ENCODE measurements at regions not wholly inside any gene's neighbourhood (a gene's known extent, or its start where the extent isn't known, plus 50 kb on each side); places are given as distances from the start of the nearest gene placed in this dataset.
A peak's percentile ranks its signal among the peaks of the same experiment; 100 is the strongest.
"Not testable (repeated sequence)": the region's sequence is repeated elsewhere in the genome, so short reads cannot be mapped to it uniquely, and the experiment has no call there.

DNA sequence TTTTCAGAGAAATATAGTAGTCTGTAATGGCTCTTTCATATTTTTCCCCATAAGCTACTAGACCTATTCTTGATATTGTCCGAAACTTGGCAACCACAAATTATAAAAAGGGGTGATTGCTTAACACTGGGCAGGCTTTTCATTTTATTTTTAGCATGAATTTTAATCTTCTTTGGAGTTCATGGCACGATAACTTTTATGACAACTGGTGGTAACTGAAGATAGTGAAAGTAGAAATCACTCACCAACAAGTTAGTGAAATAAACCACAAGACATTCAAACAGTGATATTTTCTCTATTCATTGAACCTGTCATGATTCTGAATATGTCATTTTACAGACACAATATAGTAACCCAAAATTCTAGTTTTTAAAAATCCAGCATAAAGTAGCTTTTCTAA, 213.9 kb downstream of the PRDM9 start:
- DNase-seq (ENCODE audit: low read depth), result no peak

DNA sequence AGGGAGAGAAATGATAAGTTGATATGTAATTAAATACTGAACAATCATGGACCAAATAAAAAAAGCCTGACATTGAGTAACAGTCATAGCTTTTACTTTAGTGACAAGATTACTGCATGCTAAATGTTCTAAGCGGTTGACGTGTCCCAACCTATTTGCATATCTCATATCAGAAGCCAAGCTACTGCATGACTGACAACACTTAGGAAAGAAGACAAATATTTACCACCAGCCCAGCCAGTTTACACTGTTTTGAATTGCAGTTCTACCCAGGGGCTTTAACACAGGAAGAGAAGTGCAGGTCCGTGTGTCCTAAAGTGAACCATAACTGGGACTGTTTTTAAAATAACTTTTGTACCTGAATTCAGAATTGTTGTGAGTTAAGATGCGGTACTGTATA, 219.9 kb downstream of the PRDM9 start:
- no peak for DNase-seq (ENCODE audit: low read depth)

DNA sequence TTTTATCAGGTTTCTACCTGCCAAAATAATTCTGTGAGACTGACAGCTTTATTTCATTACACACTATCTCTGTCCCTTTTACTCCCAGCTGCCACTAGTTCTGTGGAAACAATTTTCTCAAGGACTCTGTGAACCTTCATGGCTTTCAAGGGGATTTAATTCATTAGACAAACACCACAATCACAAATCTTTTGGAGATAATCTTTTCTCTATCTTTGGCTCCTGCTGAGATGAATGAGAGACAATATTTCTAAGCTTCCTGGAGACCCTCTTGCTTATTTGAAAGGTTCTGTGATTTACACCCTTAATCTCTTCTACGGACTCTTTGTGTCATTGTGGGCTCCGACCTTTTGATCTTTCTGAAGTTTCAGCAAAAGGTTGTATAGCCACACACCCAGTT, 222.6 kb downstream of the PRDM9 start:
- DNase-seq (ENCODE audit: low read depth), result no peak

DNA sequence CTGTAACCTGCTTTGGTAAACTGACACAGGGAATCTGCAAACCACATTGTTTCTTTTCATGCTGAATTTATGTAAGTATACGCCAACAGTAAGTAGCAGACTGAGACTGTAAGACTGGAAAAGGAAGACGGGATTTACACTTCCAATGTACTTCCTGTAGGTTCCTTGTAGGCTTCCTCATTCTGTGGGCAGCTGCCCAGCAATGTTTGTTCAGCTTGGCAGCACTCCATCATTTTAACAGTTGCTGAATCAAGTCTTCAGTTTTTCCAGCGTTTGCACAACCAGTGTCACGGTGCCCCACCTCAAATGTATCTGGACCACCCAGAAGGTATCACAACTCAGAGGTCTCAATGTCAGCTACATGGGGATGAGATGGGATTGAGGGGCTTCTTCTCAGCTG, 232.6 kb downstream of the PRDM9 start:
- no peak for DNase-seq (ENCODE audit: low read depth)

DNA sequence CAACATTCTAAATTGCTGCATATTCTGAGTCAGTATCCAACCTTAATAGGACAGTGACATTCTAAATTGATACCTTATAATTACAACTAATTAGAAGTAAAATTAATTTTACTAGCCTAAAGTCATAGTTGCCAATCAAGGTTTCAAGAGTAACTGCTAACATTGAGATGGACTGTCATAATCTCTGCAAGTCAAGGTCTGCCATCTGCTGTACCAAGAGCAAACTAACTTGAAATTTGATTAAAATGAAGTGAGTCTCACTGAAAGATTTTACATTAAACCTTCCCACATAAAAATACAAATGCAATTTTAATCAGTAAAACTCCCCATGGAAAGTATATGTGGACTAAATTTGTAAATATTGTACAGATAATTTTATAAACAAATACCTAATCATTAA, 235.3 kb downstream of the PRDM9 start:
- DNase-seq (ENCODE audit: low read depth), result no peak

DNA sequence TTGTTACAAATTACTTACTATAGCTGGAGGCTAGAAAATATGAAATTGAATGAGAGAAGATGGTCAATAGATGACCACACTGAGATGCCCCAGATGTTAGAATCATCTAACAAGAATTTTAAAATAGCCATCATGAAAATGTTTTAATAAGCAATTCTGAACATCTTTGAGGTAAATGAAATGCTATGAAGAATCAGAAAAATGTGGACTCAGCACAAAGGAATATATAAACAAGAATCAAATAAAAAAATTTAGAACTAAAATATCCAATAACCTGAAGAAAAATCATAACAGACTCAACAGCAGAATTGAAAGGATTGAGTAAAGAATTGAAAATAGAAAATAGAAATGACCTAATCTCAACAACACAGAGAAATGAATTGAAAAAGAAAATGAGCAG, 248.5 kb downstream of the PRDM9 start:
- DNase-seq (ENCODE audit: low read depth), result no peak

DNA sequence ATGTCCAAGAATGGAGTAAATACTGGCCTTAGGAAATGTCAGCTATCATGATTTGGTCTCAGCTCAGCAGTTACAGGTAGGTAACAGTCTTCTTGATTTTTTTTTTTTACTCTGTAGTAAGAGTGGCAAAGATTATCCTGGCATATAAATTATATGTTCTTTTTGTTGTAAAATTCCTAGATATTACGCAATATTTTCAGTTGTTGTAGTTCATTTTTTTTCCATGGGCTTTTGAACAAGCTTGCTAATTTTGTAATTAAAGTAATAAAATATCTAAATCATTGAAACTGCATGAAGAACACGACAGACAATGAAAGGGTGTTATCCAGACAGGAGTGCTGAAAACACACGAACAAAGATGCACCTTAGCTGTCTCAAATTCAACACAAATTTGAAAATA, 249.4 kb downstream of the PRDM9 start:
- DNase-seq (ENCODE audit: low read depth), result no peak

DNA sequence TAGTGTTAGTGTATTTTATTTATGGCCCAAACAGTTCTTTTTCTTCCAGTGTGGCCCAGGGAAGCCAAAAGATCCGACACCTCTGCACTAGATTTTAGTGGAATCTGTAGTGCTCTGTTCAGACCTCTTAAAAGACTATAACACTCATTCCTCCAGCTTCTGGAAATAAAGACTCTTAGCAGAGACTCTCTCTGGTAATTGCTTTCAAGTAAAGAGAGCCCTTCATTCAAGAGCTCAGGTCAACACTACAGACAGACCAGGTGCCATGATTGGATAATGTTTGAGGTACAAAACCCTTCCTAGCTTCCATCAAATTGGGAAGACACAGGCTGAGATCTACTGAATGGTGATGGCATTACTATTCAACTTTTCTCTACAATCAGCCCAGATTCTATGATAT, 255.8 kb downstream of the PRDM9 start:
- DNase-seq (ENCODE audit: low read depth), result no peak

DNA sequence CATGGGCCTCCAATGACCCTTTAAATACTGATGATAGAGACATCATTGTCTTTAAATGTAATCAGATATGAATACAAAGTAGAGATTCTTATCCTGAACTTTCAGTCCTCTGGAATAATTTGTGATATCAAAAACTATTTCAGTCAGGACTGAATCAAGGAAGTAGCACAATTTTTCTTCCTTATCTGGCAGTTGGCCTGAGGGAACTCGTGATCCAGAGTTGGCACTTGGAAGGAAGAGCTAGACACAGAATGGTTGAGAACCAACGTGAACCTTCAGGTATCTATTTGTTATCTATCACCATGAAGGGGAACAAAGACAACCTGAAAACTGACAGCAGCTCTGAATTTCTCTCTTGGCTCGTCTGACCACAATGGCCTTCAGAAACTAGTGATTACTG, 269.3 kb downstream of the PRDM9 start:
- no peak for DNase-seq (ENCODE audit: low read depth)

DNA sequence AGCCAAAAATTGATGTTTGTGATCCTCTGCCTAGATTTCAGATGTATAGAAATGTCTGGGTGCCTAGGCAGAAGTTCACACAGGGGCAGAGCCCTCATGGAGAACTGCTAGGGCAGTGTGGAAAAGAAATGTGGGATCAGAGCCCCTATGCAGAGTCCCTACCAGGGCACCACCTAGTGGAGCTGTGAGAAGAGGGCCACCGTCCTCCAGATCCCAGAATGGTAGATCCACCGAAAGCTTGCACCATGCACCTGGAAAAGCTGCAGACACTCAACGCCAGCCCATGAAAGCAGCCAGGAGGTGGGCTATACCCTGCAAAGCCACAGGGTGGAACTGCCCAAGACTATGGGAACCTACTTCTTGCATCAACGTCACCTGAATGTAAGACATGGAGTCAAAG, 292.9 kb downstream of the PRDM9 start:
- DNase-seq (ENCODE audit: low read depth), result not testable (repeated sequence)

DNA sequence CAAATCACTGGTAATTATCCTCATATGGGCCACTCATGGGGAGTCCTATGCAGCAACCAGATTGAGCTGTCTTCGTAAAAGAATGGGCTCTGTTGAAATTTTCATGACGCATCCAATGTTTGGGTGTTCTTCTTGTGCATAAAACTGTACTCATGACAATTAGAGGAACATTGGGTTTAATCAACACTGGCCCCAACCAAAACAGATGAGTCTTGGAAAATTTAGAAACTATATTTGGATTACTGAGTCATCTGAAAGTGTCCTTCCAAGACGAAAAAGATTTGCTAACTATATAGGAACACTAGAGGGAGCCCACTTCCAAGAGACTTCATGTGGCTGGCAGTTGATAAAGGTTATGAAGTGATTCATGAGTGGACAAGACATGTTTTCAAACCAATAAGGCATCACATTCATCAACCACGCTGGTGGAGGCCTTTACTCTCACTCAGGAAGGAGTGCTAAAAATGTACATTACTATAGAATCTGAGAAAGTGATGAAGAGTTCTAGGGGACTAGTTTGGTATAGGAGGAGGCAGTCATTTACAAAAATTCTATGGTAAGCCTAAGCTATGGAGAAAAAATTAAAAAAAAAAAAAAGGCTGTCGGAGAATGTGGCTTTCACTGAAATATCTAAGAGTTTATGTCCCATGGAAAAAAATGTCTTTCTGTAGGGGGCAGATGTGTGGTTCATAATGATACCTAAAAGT, 313.5 kb downstream of the PRDM9 start:
- peak; percentile 51 for DNase-seq (ENCODE audit: low read depth)

DNA sequence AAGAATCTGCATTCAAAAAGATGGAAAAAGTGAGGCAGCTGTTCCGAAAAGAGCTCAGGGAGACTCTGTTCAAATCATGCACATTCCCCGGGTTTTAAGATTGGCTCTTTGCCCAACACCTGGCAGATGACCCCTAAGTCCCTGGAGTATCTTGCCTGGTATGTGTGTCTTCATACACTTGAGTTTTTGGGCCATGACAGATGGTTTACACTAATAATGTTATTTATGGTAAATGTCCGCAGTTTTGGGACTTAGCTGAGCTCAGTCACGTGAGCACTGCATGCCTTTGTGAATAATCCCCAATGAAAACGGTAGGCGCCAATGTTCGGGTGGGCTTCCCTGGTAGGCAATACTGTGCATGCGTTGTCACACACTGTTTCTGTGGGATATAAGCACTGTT, 316.1 kb downstream of the PRDM9 start:
- DNase-seq (ENCODE audit: low read depth), result no peak

DNA sequence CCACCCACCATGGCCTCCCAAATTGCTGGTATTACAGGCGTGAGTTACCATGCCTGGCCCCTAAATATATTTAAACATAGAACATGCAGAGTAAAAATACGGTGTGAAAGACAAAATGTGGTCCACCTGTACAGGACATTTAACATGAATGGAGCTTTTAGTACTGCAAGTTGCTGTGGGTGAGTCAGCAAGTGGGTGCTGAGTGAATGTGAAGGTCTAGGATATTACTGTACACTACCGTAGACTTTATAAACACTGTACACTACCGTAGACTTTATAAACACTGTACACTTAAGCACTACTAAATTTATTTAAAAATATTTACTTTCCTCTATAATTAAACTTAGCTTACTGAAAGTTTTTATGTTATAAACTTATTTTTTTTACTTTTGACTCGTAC, 317.8 kb downstream of the PRDM9 start:
- no peak for DNase-seq (ENCODE audit: low read depth)

DNA sequence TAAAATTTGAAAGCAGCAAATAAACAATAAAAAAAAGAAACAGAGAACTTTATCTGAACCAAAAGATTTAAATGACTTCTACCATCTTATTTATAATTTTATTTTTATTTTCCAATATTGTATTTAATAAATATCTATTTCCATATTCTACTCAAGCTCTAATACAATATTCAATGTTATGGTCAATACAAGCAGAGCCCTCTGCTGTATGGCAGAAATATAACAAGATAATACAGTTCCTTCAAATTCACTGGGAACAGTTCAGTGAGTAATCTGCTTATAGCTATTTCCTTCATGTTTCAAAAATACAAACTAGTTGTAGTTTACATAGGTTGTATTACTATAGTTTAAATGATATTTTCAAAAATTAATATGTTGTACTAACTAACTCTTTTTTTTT, 332.7 kb downstream of the PRDM9 start:
- DNase-seq (ENCODE audit: low read depth), result no peak

DNA sequence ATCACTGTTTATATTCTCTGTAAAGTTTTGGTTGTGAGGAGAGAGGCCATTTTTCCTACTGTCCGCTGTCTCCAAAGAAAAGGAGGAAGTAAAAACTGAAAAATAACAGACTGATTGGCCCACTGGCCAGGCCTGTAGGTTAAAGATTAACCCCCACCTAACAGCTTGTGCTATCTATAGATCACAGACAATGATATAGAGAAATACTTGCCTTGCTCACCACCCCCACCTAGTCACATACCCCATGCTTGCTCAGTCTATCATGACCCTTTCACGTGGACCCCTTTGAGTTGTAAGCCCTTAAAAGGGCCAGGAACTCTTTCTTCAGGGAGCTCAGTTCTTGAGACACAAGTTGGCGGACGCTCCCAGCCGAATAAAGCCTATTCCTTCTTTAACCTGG, 357.4 kb downstream of the PRDM9 start:
- DNase-seq (ENCODE audit: low read depth), result no peak

DNA sequence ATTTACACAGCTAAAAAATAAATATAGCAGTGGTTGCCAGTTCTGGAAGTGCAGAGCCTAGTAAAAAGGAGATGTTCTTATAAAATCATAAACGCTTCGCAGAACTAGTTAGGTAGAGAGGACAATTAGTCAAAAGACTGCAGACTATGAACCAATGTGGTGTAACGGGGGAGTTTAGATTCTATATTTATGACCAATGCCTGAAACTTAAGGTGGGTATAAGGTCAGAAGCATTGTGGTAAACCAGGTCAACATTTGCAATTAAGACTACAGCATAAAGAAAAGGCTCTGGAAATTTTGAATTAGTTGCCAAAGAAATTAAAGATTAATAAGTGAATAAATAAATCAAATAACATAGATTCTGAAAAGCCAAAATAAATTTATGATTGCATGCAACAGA, 370.4 kb downstream of the PRDM9 start:
- DNase-seq (ENCODE audit: low read depth), result no peak

DNA sequence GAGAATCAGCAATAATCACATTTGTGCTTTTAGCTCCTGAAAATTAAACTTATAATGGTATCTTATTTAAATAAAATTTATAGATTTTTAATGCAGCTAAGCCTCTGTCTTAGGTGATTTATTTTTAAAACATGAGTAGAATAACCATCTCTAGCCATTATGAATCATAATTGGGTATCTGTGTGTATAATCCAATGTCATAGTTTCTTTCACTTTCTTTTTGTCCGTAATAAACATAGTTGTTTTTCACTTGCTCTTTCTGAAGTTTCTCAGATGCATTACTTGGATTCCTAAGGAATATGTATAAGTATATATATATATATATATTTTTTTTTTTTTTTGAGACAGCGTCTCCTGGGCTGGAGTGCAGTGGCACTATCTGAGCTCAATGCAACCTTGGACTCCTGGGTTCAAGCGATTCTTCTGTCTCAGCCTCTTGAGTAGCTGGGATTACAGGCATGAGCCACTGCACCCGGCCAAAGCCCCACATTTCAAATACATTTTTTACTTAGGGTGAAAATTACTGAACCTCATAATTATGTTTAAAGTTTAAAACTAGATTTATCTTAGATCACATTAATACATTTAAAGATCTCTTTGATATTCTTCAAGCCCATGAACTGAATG, 377.1 kb downstream of the PRDM9 start:
- DNase-seq (ENCODE audit: low read depth), result no peak

DNA sequence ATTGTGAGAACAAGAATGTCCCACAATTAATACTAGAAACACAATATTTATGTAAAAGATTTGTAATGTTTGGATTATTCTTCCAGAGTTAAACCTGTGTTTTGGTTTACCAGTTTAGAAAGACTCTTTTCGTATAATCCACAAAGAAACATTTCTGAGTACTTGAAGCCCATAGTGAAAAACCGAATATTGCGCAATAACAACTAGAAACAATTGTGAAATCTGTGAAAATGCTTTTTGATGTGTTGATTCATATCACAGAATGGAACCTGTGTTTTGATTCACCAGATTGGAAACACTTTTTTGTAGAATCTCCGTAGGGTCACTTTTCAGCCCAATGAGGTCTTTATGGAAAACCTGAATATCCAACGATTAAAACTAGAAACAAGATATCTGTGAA, 386.2 kb downstream of the PRDM9 start:
- DNase-seq (ENCODE audit: low read depth), result no peak

DNA sequence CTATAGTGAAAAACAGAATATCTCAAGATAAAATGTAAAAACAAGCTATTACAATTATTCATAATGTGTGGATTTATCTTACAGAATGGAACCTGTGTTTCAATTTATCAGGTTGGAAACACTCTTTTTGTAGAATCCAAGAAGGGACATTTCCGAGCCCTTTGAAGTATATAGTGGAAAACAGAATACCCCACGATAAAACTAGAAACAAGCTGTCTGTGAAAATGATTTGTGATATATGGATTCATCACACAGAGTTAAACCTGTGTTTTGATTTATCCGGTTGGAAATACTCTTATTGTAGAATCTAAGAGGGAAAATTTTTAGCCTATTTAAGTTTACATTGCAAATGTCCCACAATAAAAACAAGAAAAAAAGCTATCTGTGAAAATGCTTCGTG, 388.2 kb downstream of the PRDM9 start:
- DNase-seq (ENCODE audit: low read depth), result no peak

DNA sequence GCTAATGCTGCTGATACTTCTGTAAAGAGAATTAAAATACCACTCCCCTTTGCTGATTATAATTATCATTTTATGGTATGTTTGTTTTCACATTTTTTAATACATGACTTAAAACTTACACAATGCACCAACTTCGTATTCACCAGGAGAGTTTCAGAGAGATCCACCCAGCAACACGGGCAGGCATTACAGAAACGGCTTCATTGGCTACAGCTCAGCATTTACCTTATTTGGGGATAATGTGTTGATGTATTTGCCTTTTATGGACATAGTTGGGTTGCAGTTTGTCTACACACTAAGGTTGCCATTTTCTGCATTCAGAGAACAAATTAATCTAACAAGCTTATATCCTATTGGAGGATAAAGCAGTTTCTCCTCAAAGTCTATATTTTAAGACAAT, 423.6 kb downstream of the PRDM9 start:
- no peak for DNase-seq (ENCODE audit: low read depth)

DNA sequence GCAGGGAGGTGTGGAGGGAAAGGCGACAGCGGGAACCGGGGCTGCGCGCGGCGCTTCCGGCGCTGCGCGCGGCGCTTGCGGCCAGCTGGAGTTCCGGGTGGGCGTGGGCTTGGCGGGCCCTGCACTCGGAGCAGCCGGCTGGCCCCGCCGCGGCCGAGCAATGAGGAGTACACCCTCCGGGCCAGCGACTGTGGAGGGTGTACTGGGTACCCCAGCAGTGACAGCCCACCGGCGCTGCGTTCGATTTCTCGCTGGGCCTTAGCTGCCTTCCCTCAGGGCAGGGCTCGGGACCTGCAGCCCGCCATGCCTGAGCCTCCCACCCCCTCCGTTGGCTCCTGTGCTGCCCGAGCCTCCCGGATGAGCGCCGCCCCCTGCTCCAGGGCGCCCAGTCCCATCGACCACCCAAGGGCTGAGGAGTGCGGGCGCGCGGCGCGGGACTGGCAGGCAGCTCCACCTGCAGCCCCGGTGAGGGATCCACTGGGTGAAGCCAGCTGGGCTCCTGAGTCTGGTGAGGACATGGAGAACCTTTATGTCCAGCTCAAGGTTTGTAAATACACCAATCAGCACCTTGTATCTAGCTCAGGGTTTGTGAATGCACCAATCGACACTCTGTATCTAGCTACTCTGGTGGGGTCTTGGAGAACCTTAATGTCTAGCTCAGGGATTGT, 444.0 kb downstream of the PRDM9 start:
- not testable (repeated sequence) for DNase-seq (ENCODE audit: low read depth)

DNA sequence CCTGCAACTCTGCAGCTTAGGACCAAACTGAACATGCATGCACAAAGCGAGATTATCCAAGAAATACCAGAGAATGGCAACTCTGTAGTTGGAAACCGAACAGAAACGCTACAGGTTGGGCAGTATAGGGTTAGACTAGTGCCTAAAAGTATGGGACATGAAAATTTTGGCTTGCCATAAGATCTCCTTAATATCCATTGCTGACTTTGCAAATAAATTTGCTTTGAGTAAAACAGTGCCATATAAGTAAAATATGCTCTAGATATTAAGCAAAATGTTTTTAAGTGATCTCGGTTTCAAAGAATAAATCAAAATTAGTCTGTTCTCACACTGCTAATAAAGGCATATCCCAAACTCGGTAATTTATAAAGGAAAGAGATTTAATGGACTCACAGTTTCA, 456.0 kb downstream of the PRDM9 start:
- DNase-seq (ENCODE audit: low read depth), result no peak

DNA sequence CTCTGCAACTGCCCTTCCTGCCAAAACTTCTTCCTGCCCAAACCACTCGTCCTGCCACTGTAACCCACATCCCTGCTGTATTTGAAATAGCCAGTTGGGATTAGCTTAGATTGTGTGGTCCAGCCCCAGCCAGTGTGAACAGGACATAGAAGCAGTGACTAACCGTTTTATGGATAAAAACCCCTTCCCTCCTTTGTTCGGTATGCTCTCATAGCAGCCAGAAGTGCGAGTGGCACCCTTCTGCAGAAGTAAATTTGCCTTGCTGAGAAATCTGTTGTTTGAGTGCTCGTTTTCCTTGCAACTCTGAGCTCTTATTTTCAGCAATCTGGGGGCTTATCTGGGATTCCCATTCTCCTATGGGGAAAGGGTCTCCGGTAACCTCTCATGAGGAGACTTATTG, 470.0 kb downstream of the PRDM9 start:
- DNase-seq (ENCODE audit: low read depth), result no peak

DNA sequence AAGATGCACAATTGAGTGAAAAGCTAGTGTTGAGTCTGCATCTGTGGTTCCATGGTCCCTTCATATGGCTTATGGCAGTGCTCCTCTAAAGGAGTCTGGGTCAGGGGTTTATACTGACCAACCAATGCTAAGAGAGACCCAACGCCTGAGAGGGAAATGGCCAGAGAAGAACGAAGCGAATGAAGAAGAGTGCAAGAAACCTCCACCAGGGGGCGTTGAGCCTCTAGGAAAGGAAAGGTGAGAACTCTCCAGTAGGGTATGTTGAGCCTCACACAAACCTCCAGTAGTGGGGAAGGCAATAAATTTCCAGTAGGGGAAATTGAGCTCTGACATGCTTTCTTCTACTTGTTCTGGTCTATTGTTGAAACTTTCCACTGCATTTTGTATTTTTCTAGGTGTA, 470.6 kb downstream of the PRDM9 start:
- no peak for DNase-seq (ENCODE audit: low read depth)

Data from stromal cell of bone marrow (primary cell).